Type B pancreatic cell (in vitro differentiated cells): ENCODE measurements at regions not wholly inside any gene's neighbourhood (a gene's known extent, or its start where the extent isn't known, plus 50 kb on each side); places are given as distances from the start of the nearest gene placed in this dataset.

ENCODE experiments used
- DNase-seq: peaks from one replicate; pipeline ENCODE4 v3.0.0; 2021; ENCODE audit warnings: mixed read lengths; ENCODE audit not compliant: unreplicated experiment; ENCODE audit errors: extremely low spot score
- H3K27ac Mint-ChIP-seq: 2 replicates; pipeline ENCODE4 v1.8.0; 2021; ENCODE audit warnings: mild to moderate bottlenecking, mixed read lengths
- H3K27me3 Mint-ChIP-seq: 2 replicates; pipeline ENCODE4 v1.8.0; 2021; ENCODE audit warnings: mixed read lengths
- H3K36me3 Mint-ChIP-seq: 2 replicates; pipeline ENCODE4 v1.8.0; 2021; ENCODE audit warnings: mixed read lengths
- H3K4me1 Mint-ChIP-seq: one replicate; pipeline ENCODE4 v1.8.0; 2021; ENCODE audit warnings: mixed read lengths; ENCODE audit not compliant: unreplicated experiment
- H3K4me3 Mint-ChIP-seq: 2 replicates; pipeline ENCODE4 v1.8.0; 2021; ENCODE audit warnings: mild to moderate bottlenecking, mixed read lengths
- H3K9me3 Mint-ChIP-seq: 2 replicates; pipeline ENCODE4 v1.8.0; 2021; ENCODE audit warnings: mixed read lengths
- TF ChIP-seq, protein P1 (sequence below): fragments of 200-600 bp; sonication (generic); conservative IDR thresholded peaks from 2 replicates; pipeline ENCODE4 v1.5.0; 2021; ENCODE audit warnings: antibody characterized with exemption, mild to moderate bottlenecking

DNA sequence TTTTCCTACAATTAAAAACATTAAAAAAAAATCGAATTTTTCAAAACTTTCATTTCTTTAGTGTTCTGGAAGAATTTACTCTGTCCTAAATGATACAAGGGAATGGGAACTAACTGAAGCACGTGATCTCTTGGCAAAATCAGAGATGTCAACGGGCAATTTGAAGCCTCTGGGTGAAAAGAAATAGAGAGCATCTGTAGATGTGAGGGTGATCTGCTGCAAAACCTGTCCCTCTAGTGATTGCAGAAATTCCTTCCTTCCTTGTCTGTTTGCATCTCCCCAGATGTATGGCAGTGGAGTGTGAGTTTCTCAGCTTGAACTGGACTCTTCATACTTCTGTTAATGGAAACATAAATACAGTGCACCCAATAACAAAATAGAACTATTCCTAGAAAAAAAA, 100.5 kb upstream of the S1PR1 start:
- no peak overlapping the region for H3K27ac Mint-ChIP-seq
- H3K4me1 Mint-ChIP-seq, result peaks cover 25% of the 10 kb centered on the region
- no peaks in the 10 kb centered on the region for H3K27me3 Mint-ChIP-seq
- no peaks in the 10 kb centered on the region for H3K36me3 Mint-ChIP-seq
- TF ChIP-seq, protein P1, sequence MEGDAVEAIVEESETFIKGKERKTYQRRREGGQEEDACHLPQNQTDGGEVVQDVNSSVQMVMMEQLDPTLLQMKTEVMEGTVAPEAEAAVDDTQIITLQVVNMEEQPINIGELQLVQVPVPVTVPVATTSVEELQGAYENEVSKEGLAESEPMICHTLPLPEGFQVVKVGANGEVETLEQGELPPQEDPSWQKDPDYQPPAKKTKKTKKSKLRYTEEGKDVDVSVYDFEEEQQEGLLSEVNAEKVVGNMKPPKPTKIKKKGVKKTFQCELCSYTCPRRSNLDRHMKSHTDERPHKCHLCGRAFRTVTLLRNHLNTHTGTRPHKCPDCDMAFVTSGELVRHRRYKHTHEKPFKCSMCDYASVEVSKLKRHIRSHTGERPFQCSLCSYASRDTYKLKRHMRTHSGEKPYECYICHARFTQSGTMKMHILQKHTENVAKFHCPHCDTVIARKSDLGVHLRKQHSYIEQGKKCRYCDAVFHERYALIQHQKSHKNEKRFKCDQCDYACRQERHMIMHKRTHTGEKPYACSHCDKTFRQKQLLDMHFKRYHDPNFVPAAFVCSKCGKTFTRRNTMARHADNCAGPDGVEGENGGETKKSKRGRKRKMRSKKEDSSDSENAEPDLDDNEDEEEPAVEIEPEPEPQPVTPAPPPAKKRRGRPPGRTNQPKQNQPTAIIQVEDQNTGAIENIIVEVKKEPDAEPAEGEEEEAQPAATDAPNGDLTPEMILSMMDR, result no peak
- no peak overlapping the region for H3K4me3 Mint-ChIP-seq
- H3K9me3 Mint-ChIP-seq, result no peaks in the 10 kb centered on the region
- no peak for DNase-seq

DNA sequence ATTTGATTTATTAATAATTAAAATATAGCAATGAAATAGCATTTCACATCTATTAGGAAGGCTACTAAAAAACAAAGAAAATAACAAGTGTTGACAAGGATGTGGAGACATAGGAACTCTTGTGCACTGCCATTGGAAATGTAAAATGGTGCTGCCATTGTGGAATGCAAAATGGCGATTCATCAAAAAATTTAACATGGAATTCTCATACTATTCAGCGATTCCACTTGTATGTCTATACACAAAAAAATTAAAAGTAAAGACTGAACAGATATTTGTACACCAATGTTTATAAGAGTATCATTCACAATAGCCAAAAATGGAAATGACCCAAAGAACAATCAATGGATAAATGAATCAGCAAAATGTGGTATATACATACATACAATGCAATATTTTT, 101.3 kb upstream of the S1PR1 start:
- no peak overlapping the region for H3K4me3 Mint-ChIP-seq
- DNase-seq, result no peak
- H3K27ac Mint-ChIP-seq, result no peak overlapping the region
- H3K9me3 Mint-ChIP-seq, result no peaks in the 10 kb centered on the region
- no peaks in the 10 kb centered on the region for H3K27me3 Mint-ChIP-seq
- TF ChIP-seq, protein P1, result no peak
- peaks cover 30% of the 10 kb centered on the region for H3K4me1 Mint-ChIP-seq
- no peaks in the 10 kb centered on the region for H3K36me3 Mint-ChIP-seq

DNA sequence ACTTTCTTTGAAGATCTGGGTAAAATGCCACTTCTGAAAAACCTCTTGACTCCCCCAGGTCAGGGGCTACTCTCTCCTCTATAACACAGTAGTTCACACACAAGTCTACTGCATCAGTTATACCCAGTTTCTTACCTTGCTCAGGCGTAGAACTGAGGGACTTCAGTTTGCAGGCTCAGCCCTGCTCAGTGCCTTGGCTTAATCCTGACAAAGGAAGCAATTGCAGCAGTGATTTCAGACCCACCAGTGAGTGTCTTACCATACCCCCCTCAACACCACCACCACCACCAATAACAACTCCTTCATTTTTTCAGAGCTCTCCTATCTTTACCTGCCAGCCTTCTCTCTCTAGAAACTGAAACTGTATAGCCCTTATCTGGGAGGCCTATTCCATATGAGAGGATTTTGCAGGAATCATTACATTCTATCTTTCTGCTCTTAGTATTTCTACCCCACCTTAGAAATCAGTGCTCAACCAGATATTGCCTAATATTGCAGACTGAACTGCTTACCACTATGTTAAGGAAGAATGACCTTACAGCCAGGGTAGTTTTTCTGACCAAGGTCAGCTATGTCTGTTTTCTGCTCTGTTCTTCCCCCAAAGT, 105.5 kb upstream of the S1PR1 start:
- no peak overlapping the region for H3K27ac Mint-ChIP-seq
- DNase-seq, result no peak
- H3K27me3 Mint-ChIP-seq, result no peaks in the 10 kb centered on the region
- H3K4me1 Mint-ChIP-seq, result peaks cover 19% of the 10 kb centered on the region
- no peak overlapping the region for H3K4me3 Mint-ChIP-seq
- no peaks in the 10 kb centered on the region for H3K9me3 Mint-ChIP-seq
- TF ChIP-seq, protein P1, result no peak
- no peaks in the 10 kb centered on the region for H3K36me3 Mint-ChIP-seq

DNA sequence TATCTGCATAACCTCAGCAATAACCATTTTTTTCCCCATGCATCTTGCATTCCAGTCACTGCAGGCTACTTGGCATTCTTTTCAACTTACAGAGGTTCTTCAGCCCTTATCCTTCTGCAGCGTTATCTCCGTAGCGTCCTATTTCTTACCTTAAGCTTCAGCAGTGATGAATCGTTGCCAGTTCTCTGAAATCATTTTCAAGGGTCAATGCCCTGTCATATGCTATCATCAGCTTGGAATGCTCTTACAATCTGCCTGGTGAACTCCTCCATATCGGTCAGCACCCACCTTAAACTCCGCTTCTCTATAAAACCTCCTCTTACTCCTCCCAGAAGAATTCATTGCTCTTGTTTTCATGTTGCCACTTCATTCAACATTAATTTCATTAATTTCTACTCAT, 105.1 kb upstream of the DPH5 start:
- Mint-ChIP-seq H3K9me3 (no peaks in the 10 kb centered on the region), H3K27ac (peak overlapping the region; percentile 7)

DNA sequence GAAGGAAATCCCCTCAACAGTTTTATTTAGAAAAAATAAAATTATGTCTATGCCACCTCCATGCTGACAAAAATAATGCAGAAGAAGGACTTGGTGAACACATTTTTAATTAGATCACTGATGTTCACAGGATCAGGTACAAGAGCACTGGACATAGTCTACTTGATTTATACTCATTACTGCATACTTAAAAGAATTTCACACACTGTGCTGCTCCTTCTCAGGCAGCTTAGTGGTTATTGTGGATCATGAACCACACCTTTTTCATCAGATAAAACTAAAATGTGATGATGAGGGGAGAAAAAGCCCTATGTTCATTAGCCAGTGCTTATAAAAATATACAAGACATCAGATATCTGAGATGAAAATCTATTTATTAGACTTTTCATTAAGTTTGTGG, 103.3 kb upstream of the DPH5 start:
- DNase-seq, result no peak
- no peaks in the 10 kb centered on the region for H3K36me3 Mint-ChIP-seq
- H3K4me3 Mint-ChIP-seq, result no peak overlapping the region
- TF ChIP-seq, protein P1, result no peak
- no peaks in the 10 kb centered on the region for H3K27me3 Mint-ChIP-seq
- peaks cover 8% of the 10 kb centered on the region for H3K9me3 Mint-ChIP-seq
- H3K4me1 Mint-ChIP-seq, result peaks cover 16% of the 10 kb centered on the region
- H3K27ac Mint-ChIP-seq, result no peak overlapping the region

More for the DNA sequence above, 105.1 kb upstream of the DPH5 start:
- Mint-ChIP-seq H3K4me3 (no peak overlapping the region), H3K36me3 (no peaks in the 10 kb centered on the region), H3K27me3 (no peaks in the 10 kb centered on the region), H3K4me1 (peaks cover 16% of the 10 kb centered on the region)
- TF ChIP-seq, protein P1, result no peak
- DNase-seq, result no peak
